ENCODE measurements at regions not wholly inside any gene's neighbourhood (a gene's known extent, or its start where the extent isn't known, plus 50 kb on each side); places are given as distances from the start of the nearest gene placed in this dataset.

DNA sequence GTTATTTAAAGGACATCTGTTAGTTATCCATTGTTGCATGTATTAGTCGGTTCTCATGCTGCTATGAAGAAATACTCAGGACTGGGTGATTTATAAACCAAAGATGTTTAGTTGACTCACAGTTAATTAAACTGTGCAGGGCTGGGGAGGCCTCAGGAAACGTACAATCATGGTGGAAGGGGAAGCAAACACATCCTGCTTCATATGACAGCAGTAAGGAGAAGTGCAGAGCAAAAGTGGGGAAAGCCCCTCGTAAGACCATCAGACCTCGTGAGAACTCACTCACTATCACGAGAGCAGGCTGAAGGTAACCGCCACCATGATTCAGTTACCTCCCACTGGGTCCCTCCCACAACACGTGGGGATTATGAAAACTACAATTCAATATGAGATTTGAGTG, 2064.1 kb downstream of the MAT2B start:
- no peak for DNase-seq (ENCODE audit: low read depth in 4 of 4, low spot score in 1 of 4)

DNA sequence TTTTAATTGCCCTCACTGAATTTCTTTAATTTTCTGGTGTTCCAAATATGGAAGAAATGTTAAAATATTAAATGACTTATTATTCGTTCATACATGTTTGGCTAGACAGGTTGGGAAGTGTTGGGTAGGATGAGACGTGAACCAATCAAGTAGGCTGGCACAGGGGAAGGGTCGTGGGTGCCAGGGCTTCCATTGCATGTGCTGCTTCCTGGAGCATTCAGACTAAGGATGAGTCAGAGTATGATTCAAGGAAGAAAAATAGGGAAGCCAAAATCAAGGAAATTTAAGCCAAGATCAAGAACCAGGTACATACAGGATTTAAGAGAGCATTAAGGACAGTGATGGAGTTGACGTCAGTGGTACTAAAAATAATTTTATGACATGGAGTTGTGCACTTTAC, 2068.0 kb downstream of the MAT2B start:
- no peak for DNase-seq (ENCODE audit: low read depth in 4 of 4, low spot score in 1 of 4)

DNA sequence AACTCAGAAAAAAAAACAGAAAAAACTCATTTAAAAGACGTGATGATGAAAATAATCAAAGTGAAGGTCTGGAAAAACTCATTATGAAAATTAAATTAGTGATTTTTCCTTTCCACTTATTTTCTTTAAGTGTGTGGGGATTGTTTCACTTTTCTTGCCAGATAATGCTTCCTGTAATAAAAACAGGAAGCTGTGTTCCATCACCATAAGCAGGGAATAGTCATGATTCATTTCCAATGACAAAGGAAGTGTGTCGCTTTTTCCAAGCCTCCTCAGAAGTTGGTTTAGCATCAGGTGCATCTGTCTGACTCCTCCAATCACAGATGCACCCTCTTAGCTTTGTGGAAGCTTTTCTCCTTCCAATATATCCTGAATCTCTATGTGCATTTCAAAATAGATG, 2068.7 kb downstream of the MAT2B start:
- DNase-seq (ENCODE audit: low read depth in 4 of 4, low spot score in 1 of 4): no peak

DNA sequence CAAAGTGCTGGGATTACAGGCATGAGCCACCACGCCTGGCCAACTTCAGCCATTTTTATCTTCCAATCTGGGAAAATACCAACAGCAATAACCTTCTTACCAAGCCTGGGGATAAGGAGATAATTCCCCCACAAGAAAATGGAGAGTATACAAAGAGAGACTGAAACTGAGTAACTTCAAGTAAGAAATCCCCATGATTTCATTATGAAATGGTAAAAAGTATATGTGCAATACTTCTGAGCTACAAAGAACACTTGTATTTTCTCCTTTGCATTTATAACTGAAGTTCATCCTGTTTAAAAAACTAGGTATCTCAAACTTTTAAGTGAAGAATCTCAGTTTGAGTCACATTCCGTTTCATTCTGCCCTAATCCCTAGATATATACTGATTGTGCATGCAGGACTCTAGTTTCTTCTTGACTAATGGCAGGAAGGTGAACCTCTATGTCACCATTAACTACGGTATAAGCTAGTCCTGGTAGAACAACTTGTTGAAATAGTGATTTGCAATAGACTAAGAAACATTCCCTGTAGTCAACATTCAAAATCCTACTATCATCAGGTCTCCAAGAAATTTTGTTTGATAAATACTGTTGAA, 2071.4 kb downstream of the MAT2B start:
- no peak for DNase-seq (ENCODE audit: low read depth in 4 of 4, low spot score in 1 of 4)

DNA sequence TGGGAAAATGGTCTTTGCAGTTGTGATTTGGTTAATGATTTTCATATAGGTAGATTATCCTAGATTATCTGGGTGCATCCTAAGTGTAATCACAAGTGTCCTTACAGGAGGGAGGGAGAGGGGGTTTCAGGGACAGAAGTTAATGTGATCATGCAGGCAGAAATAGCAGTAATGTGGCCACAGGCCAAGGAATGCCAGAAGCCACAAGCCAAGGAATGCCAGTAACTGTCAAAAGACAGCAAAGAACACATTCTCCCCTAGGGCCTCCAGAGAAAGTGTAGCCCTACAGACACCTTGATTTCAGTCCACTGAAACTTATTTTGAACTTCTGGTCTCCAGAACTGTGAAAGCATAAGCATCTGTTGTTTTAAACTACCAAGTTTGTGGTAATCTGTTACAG, 2074.5 kb downstream of the MAT2B start:
- no peak for DNase-seq (ENCODE audit: low read depth in 4 of 4, low spot score in 1 of 4)

DNA sequence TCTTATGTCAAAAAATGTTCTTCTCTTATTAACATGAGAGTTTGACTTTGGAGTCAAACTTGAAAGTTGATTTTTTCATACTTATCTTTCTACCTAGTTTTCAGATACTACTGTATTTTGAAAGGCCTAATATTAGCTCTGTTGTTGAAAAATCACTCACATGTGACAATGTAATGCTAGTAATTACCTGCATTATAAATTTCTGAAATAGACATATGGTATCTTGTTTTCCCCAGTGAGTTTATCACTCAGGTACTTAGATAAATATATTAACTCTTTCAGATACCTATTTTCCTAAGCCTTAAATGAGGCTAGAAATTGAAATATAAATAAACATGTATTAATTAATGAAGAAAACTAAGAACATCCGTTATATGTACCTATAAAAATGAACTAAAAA, 2089.3 kb downstream of the MAT2B start:
- DNase-seq (ENCODE audit: low read depth in 4 of 4, low spot score in 1 of 4): no peak

DNA sequence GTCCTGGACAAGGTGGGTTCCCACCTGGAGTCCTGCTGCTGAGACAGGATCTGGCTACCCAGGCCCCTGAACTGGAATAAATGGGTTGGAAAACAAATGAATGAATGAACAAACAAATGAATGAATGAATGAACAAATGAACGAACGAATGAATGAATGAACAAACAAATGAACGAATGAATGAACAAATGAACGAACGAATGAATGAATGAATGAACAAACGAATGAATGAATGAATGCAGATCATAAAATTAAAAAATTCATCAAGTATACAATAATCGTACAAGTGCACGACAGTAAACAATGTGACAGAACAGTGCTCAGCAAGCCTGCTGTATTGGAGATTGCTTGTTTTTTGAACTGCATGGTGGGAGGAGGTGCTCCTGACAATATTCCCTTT, 2097.1 kb downstream of the MAT2B start:
- DNase-seq (ENCODE audit: low read depth in 4 of 4, low spot score in 1 of 4): no peak

DNA sequence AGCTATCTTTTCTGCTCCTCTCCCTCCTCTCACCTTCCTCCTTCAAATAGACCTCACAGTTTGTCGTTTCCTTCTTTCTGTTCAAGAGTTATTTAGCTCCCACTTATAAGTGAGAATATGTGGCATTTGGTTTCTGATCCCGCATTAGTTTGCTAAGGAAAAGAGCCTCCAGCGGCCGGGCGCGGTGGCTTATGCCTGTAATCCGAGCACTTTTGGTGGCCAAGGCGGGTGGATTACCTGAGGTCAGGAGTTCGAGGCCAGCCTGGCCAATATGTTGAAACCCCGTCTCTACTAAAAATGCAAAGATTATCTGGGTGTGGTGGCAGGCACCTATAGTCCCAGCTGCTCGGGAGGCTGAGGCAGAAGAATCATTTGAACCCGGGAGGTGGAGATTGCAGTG, 2101.6 kb downstream of the MAT2B start:
- no peak for DNase-seq (ENCODE audit: low read depth in 4 of 4, low spot score in 1 of 4)

DNA sequence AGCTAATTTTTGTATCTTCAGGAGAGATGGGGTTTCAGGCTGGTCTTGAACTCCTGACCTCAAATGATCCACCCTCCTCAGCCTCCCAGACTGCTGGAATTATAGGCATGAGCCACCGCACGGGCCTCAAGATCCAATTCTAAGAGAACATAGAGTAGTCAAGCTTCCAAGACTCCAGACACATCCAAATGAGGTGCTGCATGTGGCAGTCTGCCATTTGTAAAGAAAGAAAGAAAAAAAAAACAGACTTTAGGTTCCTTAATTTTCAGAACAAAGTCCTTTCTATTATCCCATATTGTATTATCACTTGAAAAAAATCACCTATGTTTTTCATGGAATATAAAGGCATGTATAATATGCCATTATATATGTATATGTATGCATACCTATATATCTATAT, 2104.5 kb downstream of the MAT2B start:
- DNase-seq (ENCODE audit: low read depth in 4 of 4, low spot score in 1 of 4): no peak

DNA sequence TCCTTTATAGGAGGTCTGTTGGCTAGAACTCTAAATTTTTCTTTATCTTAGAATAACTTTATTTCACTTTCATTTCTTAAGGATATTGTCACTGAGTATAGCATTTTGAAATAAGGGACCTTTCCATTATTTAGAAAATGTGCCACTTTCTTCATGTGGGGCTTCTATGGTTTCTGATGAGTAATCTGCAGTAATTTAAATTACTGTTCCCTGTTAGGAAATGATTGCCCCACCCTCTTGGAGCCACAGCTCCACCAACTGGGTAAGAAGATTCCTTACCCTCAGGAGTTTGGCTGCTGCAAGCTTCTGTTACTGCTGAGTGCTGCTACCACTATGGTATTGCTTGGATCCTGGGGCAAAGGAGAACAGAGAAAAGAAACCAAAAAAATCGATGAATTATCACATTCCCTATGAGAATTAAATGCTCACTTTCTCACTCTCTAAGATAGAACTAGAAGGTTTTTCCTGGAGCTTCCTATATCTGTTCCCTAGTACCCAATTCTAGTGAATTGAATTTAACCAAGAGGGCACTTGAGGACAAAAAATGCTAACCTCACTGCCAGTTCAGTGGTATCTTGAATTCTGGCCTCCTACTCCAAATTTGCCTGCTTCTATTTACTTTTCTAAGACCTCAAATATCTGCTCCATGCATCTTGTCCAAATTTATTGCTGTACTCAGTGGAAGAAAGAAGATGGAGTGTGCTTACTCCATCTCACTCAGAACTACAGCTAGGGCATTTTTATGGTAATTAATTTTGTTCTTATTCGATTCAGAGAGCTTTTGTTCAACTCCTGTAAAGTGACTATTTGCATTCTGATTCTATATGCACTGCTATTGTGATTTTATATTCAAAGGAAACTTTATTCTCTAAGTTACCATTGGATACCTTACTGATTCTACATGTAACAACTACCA, 2111.3 kb downstream of the MAT2B start:
- no peak for DNase-seq (ENCODE audit: low read depth in 4 of 4, low spot score in 1 of 4)

DNA sequence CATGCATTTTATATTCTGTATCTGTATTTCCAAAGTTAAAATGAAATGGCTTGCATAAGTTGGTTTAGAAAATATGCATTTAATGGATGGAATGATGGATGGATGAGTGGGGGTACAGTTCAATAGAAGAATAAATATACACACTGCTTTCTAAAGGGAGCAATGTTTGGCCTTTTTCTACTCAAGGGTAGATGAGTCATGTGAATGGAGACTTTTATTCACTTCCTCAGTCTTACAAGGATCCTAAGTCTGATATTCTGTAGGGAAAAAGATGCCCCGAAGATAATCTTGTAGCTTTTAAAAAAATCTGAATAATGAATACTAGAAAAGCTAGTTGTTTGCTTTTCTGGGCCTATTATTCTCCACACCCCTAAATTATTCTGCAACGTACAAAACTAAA, 2112.1 kb downstream of the MAT2B start:
- DNase-seq (ENCODE audit: low read depth in 4 of 4, low spot score in 1 of 4): no peak

DNA sequence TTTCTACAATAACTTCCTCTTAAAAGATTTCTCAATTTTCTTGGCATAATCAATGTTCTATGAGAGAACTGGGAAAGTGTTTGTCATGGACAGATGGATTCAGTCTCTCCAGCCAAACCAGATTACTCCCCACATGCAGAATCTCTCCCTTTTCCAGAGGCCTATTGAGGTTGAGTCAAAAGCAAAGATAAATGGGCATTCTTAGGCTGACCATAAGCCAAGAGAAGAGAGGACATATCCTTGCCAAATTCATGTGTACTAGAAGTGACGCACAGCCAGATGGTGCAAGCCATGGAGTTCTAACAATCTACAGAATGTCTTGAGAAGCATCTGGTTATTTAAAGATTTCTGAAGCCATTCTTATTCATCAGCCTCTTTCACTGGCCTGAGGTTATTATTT, 2115.0 kb downstream of the MAT2B start:
- DNase-seq (ENCODE audit: low read depth in 4 of 4, low spot score in 1 of 4): no peak

DNA sequence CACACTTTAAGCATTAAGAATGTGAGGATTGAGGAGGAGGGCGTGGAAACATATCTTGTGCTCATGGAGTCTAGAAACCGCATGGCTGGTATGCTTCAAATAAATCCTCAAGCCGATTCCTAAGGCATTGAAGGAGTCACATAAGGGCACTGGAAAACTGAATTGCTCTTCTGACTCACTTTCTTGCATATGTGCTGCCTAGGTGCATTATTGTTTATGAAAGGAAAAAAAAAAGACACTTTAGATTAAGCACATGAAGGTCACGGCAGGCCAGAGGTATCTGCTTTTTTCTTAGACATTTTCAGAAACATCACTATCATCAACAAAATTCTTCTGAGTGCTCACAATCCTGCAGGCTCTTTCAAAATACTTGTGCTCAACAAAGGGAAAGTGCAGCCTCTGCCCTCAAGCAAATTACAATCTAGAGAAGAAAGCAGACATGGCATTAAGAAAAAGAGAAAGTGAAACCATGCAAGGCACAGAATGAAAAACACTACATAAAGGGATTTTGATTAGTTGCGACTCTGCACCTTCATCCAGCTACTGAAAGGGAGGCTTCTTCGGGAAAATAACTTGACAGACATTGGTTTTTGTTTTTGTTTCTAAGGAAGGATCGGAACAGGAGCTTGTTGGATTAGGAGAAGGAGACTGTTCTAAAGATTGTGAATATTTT, 2117.6 kb downstream of the MAT2B start:
- DNase-seq (ENCODE audit: low read depth in 4 of 4, low spot score in 1 of 4): no peak

DNA sequence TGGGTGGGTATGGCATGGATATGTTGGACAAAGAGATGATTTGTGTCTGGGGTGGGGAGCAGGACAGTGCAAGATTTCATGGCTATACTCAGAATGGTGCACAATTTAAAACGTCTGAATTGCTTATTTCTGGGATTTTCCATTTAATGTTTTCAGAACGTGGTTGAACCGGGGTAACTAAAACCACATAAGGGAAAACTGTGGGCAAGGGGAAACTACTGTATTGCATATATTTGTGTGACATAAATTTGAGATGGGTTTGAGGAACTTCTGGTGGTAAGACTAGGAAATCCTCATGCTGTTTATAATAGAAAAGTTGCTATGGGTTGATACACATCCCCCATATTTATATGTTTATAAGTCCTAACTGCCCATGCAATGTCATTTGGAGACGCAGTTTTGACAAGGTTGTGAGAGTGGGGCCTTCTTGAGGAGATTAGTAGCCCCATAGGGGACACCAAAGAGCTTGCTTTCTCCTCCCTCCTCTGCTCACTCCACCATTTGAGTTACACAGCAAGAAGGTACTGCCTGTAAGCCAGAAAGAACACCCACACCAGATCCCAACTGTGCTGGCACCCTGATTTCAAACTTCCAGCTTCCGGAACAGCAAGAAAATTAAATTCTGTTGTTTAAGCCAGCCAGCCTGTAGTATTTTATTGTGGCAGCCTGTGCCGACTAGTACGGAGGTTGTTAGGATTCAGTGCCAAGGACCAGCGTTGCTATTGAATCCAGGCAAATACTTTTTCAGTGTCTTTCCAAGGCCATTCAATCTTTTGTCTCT, 2118.9 kb downstream of the MAT2B start:
- no peak for DNase-seq (ENCODE audit: low read depth in 4 of 4, low spot score in 1 of 4)

DNA sequence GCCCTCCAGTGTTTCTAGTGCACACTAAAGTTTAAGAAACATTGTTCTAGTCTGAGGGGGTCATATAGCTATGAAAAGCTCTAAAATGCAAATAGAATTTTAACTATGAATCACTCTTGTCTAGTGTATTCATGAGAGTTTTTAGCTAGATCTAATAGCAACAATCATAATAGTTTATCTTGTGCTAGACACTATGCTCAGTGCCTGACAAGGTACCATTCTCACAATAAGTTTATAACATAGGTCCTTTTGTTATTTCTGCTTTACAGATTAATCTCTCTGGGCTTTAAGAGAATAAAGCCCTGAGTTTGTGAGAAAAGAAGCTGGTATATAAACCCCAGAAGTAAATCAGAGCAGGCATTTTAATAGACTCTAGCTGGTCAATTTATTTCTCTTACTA, 2120.7 kb downstream of the MAT2B start:
- DNase-seq (ENCODE audit: low read depth in 4 of 4, low spot score in 1 of 4): no peak

DNA sequence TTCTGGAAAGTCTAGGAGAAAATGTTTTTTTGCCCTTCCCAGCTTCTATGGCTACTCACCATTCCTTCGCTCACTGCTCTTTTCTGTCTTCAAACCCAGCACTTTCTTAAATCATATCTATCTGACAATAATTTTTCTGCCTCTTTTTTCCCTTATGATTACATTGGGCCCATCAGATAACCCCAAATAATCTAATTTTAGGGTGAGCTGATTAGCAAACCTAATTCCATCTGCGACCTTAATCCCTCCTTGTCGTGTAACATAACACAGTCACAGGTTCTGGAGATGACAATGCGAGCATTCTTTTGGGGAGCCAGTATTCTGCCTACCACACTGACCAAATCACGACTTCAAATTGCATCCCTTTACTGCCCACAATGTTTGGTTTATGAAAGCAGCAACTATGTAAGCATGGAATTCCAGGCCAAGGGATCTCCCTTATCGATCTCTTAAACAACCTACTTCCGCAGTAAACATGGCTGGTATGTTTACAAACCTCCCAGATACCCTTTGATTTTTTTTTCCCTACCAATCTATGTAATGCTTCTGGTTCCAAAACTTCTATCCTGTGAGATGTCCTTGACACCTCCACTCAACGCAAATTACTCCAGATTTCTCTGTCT, 2122.2 kb downstream of the MAT2B start:
- no peak for DNase-seq (ENCODE audit: low read depth in 4 of 4, low spot score in 1 of 4)

DNA sequence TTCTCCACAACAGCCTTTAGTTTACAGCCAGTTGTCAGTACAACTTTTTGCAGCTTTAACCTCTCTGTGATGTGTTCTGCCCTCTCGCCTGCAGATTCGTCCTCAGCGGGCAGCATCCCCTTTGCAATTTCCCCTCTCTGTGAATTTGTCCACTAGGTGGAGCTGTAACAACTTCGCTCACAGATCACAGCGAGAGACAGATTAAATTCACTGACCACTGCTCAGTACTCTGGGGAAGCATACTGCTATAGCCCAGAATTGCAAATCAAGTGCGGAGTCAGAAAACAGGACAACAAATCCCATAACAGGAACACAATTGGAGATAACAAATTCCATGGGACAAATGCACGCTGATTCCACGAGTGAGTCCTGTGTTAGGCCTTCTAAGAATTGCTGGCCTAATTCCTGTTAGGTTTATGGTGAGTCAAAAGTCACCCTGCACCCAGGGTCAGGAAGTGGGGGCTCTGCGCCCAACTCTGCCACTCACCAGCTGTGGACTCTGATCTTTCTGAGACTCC, 2124.9 kb downstream of the MAT2B start:
- DNase-seq (ENCODE audit: low read depth in 4 of 4, low spot score in 1 of 4): no peak

DNA sequence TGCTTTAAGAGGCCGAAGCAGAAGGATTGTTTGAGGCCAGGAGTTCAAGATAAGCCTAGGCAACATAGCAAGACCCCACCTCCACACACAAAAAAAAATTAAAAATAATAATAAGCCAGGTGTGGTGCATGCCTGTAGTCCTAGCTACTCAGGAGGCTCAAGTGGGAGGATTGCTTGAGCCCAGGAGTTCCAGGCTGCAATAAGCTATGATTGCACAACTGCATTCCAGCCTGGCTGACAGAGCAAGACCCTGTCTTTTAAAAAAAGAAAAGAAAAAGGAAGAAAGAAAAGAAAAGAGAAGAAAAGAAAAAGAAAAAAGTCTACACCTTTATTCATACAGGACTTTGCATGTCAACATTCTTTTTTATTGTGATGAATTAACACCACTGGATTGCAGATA, 2125.8 kb downstream of the MAT2B start:
- DNase-seq (ENCODE audit: low read depth in 4 of 4, low spot score in 1 of 4): no peak

DNA sequence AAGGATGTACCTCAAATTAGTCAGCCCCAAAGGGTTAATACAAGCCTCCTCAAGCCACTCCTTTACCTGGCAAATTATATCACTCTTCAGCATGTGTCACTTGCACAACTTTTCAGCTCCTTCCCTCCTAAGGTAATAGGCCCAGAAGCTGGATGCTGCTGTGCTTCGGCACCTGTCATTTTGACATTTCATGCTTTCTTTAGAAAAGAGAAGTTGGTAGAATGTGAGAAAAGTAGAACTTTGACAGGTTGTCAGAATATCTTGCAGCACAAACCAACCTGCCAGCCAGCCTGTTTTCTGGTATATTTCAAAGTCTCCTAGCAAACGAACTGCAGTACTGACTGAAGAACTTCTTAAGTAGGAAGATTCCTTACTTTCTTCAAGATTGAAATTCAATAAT, 2136.9 kb downstream of the MAT2B start:
- no peak for DNase-seq (ENCODE audit: low read depth in 4 of 4, low spot score in 1 of 4)

DNA sequence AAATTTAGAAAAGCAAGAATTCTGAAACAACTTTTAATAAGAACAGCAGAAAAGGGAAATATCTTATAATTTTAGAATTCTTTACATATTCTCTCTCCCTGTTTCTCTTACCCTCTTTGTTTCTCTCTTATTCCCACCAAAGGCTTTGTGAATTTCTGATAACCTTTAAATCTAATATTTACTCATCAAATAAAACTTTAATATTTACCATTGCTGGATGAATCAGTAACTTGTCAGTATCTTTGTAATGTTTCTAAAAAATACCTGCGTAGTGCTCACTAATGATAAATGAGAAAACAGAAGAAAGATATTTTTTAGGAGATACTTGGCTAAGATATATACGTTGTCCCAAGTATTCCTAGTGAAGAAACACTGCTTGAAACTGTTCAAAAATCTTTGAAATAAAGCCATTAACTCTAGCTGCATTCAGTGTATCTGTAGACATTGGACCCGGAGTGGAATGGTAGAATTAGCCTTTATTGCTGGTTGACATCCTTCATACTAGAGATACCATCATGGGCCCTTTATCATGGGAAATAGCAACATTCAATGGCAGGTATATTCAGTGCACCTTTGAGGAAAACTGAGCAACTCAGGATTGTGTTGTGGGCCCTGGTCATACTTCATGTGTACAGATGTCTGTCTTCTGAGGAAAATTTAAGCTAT, 2160.4 kb downstream of the MAT2B start:
- no peak for DNase-seq (ENCODE audit: low read depth in 4 of 4, low spot score in 1 of 4)
